K562 (cell line): ENCODE measurements at regions not wholly inside any gene's neighbourhood (a gene's known extent, or its start where the extent isn't known, plus 50 kb on each side); places are given as distances from the start of the nearest gene placed in this dataset.

Experiments used
- ATAC-seq: fragments of 200-7000 bp; cut with Tn5 transposase; 3 replicates; pipeline ENCODE4 v1.9.1; 2020; ENCODE audit warnings: moderate library complexity
- BruUV-seq: library from RNA; stranded (reverse); fragments of 400-500 nt; replicated peaks from 2 replicates; lab custom pipeline; 2021; lab: Mats Ljungman, UMichigan
- CTCF ChIA-PET: fragments of 300-600 bp; formaldehyde crosslinking; extraction: SDS; loops from one replicate; lab custom pipeline; 2021; ENCODE audit warnings: low intra/inter-chr PET ratio; lab: Yijun Ruan, JAX
- POLR2A ChIA-PET: fragments of 300-600, 350-650 bp; sonication (Branson Sonifier 250); formaldehyde crosslinking; extraction: SDS; loops from one replicate; lab custom pipeline; 2021; ENCODE audit warnings: antibody characterized with exemption, inconsistent platforms; lab: Yijun Ruan, JAX
- DNase-seq, 4 experiments: peaks; one replicate each; pipeline versions ENCODE4 v3.0.0 to v3.0.0-alpha.2; 2011 to 2018; ENCODE audit warnings: low spot score in 3 of 4, mixed read lengths in 3 of 4; ENCODE audit errors: extremely low read depth in 1 of 4
- FAIRE-seq: peaks from 2 replicates; lab custom pipeline; 2011; peaks lifted over from hg19 to GRCh38; lab: Jason Lieb, UNC
- H2AFZ ChIP-seq: 2 replicates; pipeline ENCODE4 v1.6.0; 2011; ENCODE audit warnings: low read depth, low read length, control low read depth, inconsistent platforms
- H3K27ac ChIP-seq: fragments of 200-600 bp; 3 replicates; pipeline ENCODE4 v1.8.0; 2011; ENCODE audit warnings: low read depth, mild to moderate bottlenecking, control low read depth, inconsistent platforms, low read length, moderate library complexity, mixed read lengths; ENCODE audit errors: extremely low read depth
- H3K27me3 ChIP-seq, 2 experiments: fragments of 300-600 bp in 1 of 2; 2 replicates in 1 of 2; 3 replicates in 1 of 2; pipeline versions ENCODE4 v1.6.0 to v1.8.0; 2011; ENCODE audit warnings: inconsistent platforms in 2 of 2, low read length in 2 of 2, mild to moderate bottlenecking in 1 of 2, mixed read lengths in 1 of 2, moderate library complexity in 1 of 2; ENCODE audit not compliant: control insufficient read depth in 2 of 2, insufficient read depth in 2 of 2
- H3K36me3 ChIP-seq: fragments of 300-600 bp; 3 replicates; pipeline ENCODE4 v1.8.0; 2011; ENCODE audit warnings: mild to moderate bottlenecking, low read length, inconsistent platforms; ENCODE audit not compliant: control insufficient read depth, insufficient read depth
- H3K4me1 ChIP-seq, 2 experiments: fragments of 200-600 bp in 1 of 2; replicated peaks in 1 of 2; 2 replicates in 1 of 2; 3 replicates in 1 of 2; pipeline versions ENCODE4 v1.5.1 to v1.8.0; 2011; ENCODE audit warnings: inconsistent platforms in 2 of 2, low read length in 2 of 2, mild to moderate bottlenecking in 1 of 2, mixed read lengths in 1 of 2, moderate library complexity in 1 of 2; ENCODE audit not compliant: control insufficient read depth in 2 of 2, insufficient read depth in 2 of 2
- H3K4me2 ChIP-seq: 2 replicates; pipeline ENCODE4 v1.6.1; 2011; ENCODE audit warnings: low read length, control low read depth, inconsistent platforms, mixed read lengths; ENCODE audit not compliant: insufficient read depth
- H3K4me3 ChIP-seq: fragments of 200-600 bp; sonication (generic), shearing (Covaris generic); 2 replicates; pipeline ENCODE4 v1.5.1; 2016; ENCODE audit warnings: control low read depth, inconsistent platforms
- H3K79me2 ChIP-seq: fragments of 200-600 bp; 3 replicates; pipeline ENCODE4 v1.8.0; 2011; ENCODE audit warnings: low read length, inconsistent platforms; ENCODE audit not compliant: control insufficient read depth, insufficient read depth
- H3K9ac ChIP-seq, 2 experiments: 2 replicates each; pipeline versions ENCODE4 v1.6.0 to v1.6.1; 2011; ENCODE audit warnings: low read depth in 2 of 2, low read length in 2 of 2, control low read depth in 1 of 2, inconsistent platforms in 1 of 2, mild to moderate bottlenecking in 1 of 2, mixed read lengths in 1 of 2; ENCODE audit not compliant: insufficient read depth in 1 of 2
- H3K9me1 ChIP-seq: one replicate; pipeline ENCODE4 v1.6.0; 2011; ENCODE audit warnings: inconsistent platforms, mild to moderate bottlenecking, low read length, moderate library complexity; ENCODE audit not compliant: control insufficient read depth, insufficient read depth
- H3K9me3 ChIP-seq: replicated peaks from 2 replicates; pipeline ENCODE4 v1.5.1; 2011; ENCODE audit warnings: low read depth, low read length, inconsistent platforms; ENCODE audit not compliant: control insufficient read depth, insufficient read depth
- H4K20me1 ChIP-seq: replicated peaks from 2 replicates; pipeline ENCODE4 v1.6.1; 2011; ENCODE audit warnings: low read length, inconsistent platforms, mixed read lengths; ENCODE audit not compliant: control insufficient read depth, insufficient read depth
- CBX5 ChIP-seq: IDR thresholded peaks from 2 replicates; pipeline ENCODE4 v1.6.1; 2014; ENCODE audit warnings: low read depth, borderline replicate concordance
- FOXA3 ChIP-seq, 2 experiments: fragments of 450-650 bp in 1 of 2; sonication (generic) in 1 of 2; formaldehyde crosslinking; IDR thresholded peaks in 1 of 2; conservative IDR thresholded peaks in 1 of 2; 2 replicates each; pipeline versions ENCODE4 v1.4.0 to v1.8.0; 2020 to 2022; ENCODE audit warnings: mild to moderate bottlenecking in 2 of 2, missing genetic modification reagents in 1 of 2
- KLF16 ChIP-seq: IDR thresholded peaks from 2 replicates; pipeline ENCODE4 v1.6.1; 2016; ENCODE audit warnings: antibody characterized with exemption
- MAFK ChIP-seq: IDR thresholded peaks from 2 replicates; pipeline ENCODE4 v1.6.1; 2011; ENCODE audit warnings: low read length, improper control_type of control experiment
- MTA1 ChIP-seq: fragments of 450-650 bp; IDR thresholded peaks from 2 replicates; pipeline ENCODE4 v1.6.1; 2017; ENCODE audit warnings: borderline replicate concordance
- PYGO2 ChIP-seq: fragments of 450-650 bp; IDR thresholded peaks from 2 replicates; pipeline ENCODE4 v1.6.1; 2016; ENCODE audit warnings: mild to moderate bottlenecking, missing genetic modification characterization, moderate library complexity, missing compliant biosample characterization
- RBM39 ChIP-seq: fragments of 200-400 bp; formaldehyde crosslinking; optimal IDR thresholded peaks from 2 replicates; pipeline ENCODE3; 2018; ENCODE audit warnings: low read depth, low read length
- TCF7L2 ChIP-seq: fragments of 150-350 bp; IDR thresholded peaks from 2 replicates; pipeline ENCODE4 v1.6.1; 2016; ENCODE audit warnings: low read depth, mild to moderate bottlenecking, low read length, moderate library complexity
- in situ Hi-C: fragments of 300-500 bp; cut with MboI; formaldehyde crosslinking; loops from 4 replicates; pipeline ENCODE4 v1.15.0; 2018; ENCODE audit warnings: inconsistent platforms, mixed read lengths
- intact Hi-C: fragments of 100-400 bp; cut with micrococcal nuclease; formaldehyde crosslinking; loops from 2 replicates; pipeline ENCODE4 v1.14.2; 2022
- TF ChIP-seq, protein P1 (sequence below): sonication (generic); formaldehyde crosslinking; IDR thresholded peaks from 2 replicates; pipeline ENCODE4 v1.8.0; 2022; ENCODE audit warnings: mild to moderate bottlenecking, missing genetic modification reagents

- TF ChIP-seq, protein P1, sequence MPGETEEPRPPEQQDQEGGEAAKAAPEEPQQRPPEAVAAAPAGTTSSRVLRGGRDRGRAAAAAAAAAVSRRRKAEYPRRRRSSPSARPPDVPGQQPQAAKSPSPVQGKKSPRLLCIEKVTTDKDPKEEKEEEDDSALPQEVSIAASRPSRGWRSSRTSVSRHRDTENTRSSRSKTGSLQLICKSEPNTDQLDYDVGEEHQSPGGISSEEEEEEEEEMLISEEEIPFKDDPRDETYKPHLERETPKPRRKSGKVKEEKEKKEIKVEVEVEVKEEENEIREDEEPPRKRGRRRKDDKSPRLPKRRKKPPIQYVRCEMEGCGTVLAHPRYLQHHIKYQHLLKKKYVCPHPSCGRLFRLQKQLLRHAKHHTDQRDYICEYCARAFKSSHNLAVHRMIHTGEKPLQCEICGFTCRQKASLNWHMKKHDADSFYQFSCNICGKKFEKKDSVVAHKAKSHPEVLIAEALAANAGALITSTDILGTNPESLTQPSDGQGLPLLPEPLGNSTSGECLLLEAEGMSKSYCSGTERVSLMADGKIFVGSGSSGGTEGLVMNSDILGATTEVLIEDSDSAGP = no peak
These were observed 459.4 kb downstream of the GPAM start (continued) for GRCh38 chr10:111724121-111724520.

DNA sequence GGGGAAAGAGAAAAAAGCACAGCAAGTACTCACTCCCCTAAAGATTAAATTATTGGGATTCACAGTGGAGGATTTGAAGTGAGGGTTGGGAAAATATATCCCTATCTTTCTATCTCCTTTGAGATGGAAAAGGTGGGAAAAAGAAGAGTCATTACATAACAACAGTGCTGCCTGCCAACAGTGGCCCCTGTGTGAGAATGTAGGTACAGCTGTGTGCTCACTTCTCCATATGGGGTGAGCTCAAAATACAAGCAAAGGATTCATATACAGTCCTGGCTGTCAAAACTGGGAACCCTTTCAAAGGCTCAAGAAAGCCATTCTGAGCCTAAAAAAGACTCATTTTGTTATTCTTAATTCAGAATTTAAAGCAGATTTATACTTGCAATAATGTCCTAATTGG is 458.5 kb downstream of the GPAM start:
- no peak for TF ChIP-seq KLF16
- no peak for TF ChIP-seq CBX5
- TF ChIP-seq PYGO2 (tag) = no peak
- no peak for TF ChIP-seq MAFK
- TF ChIP-seq TCF7L2 = no peak
- TF ChIP-seq FOXA3 (CRISPR knock-in tag; conservative IDR thresholded peaks at IDR 0.05 in 1 of 2, IDR thresholded peaks at IDR 0.05 in 1 of 2) = no peak
- no peak for TF ChIP-seq MTA1
- no peak for TF ChIP-seq RBM39

More for the DNA sequence above, 458.5 kb downstream of the GPAM start:
- Histone ChIP-seq H2AFZ (no peak overlapping the region), H3K4me1 (no peaks in the 10 kb centered on the region), H3K79me2 (no peaks in the 10 kb centered on the region), H3K9ac (no peak overlapping the region), H3K27ac (no peak overlapping the region), H3K36me3 (no peaks in the 10 kb centered on the region), H3K9me1 (no peaks in the 10 kb centered on the region), H4K20me1 (no peaks in the 10 kb centered on the region), H3K9me3 (no peaks in the 10 kb centered on the region), H3K4me3 (no peak overlapping the region), H3K4me2 (no peak overlapping the region), H3K27me3 (no peaks in the 10 kb centered on the region)
- intact Hi-C loops (no loop called here), in situ Hi-C loops (no loop called here)
- no TSS peak for BruUV-seq
- FAIRE-seq (no peak), DNase-seq (no peak), ATAC-seq (no peak)
- ChIA-PET CTCF (no interaction called here), POLR2A (no interaction called here)
